Right lobe of liver (tissue), 6 donors: ENCODE measurements at regions not wholly inside any gene's neighbourhood (a gene's known extent, or its start where the extent isn't known, plus 50 kb on each side); places are given as distances from the start of the nearest gene placed in this dataset.

Source experiments
- ATAC-seq, 4 donors: fragments of 200-7000 bp; cut with Tn5 transposase; one replicate each; pipeline ENCODE4 v1.9.1; 2020; ENCODE audit warnings: mild to moderate bottlenecking in 4 of 4, moderate library complexity in 4 of 4
- DNase-seq, 3 donors: peaks; one replicate each; pipeline ENCODE4 v3.0.0-alpha.2; 2020
- H3K27ac ChIP-seq, 3 donors: fragments of 200-600 bp; one replicate each; pipeline ENCODE4 v1.8.0; 2022
- H3K27me3 ChIP-seq, 2 donors: fragments of 200-600 bp; one replicate each; pipeline ENCODE4 v1.8.0; 2022
- H3K36me3 ChIP-seq, 4 donors: fragments of 200-600 bp; sonication (generic) in 1 of 4; one replicate each; pipeline versions ENCODE4 v1.5.1 to v1.8.0; 2017 to 2022; ENCODE audit warnings: control low read depth in 1 of 4
- H3K4me1 ChIP-seq, 4 donors: fragments of 200-600 bp; sonication (generic) in 1 of 4; one replicate each; pipeline versions ENCODE4 v1.5.1 to v1.8.0; 2017 to 2022; ENCODE audit warnings: control low read depth in 1 of 4
- H3K4me3 ChIP-seq, 3 donors: fragments of 200-600 bp; one replicate each; pipeline ENCODE4 v1.8.0; 2022
- H3K9me3 ChIP-seq, 4 donors: fragments of 200-600 bp; sonication (generic) in 1 of 4; one replicate each; pipeline versions ENCODE4 v1.5.1 to v1.8.0; 2017 to 2022; ENCODE audit warnings: control low read depth in 1 of 4
- POLR2A ChIP-seq: fragments of 450-650 bp; IDR thresholded peaks from one replicate; pipeline ENCODE4 v1.6.1; 2017; ENCODE audit warnings: antibody characterized with exemption, mild to moderate bottlenecking
- WGBS: methylation state at CpG from one replicate; pipeline ENCODE4 v1.1.6; 2018; ENCODE audit warnings: low coverage, low lambda C conversion rate; ENCODE audit not compliant: insufficient coverage; ENCODE audit errors: missing lambda C conversion rate; 5-methylcytosine and 5-hydroxymethylcytosine counted together
- intact Hi-C, 2 donors: fragments of 100-400 bp; cut with DNase I; formaldehyde crosslinking; loops; one replicate each; pipeline versions ENCODE4 v1.11.2 to v1.14.1; 2022
- TF ChIP-seq, protein P1 (sequence below), 4 donors: fragments of 200-600 bp in 3 of 4; fragments of 450-650 bp in 1 of 4; IDR thresholded peaks; one replicate each; pipeline versions ENCODE4 v1.5.1 to v1.8.0; 2016 to 2022; ENCODE audit warnings: antibody characterized with exemption in 4 of 4, mild to moderate bottlenecking in 2 of 4
- donor health status: DM: no; HTN: yes; CAD: no.
- donor health status: DM: no; HTN: no; CAD: no.
- donor health status: DM: no; HTN: no; CAD: no.
- donor health status: DM: no; HTN: yes; CAD: no.
- donor health status: DM: no; HTN: yes; CAD: no.

DNA sequence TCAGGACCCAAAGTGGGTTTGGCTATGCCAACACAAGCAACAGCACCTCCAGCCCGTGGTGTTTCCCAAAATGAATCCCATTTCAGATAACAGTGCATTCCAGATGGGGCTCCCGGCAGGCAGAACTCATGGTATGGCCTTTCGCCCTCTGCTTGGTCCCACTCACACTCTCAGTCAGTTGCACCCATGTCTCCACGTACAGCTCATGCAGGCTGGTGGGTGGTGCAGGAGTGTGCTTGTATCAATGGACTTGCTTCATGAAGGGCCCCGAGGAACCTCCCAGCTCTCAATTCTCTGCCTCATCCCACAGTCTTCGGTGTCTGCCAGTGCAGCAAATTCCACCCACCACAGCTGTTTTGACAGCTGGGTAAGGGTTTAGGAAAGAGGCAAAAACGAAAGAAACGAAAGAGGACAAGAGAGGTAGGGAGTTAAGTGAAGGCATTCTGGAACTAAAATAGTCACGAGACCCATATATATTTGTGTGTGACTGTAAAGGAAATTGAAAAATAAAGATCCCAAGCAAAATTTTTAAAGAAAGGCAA is 278.1 kb downstream of the DCDC2C start:
- 49% methylated on average over 9 of the region's 9 CpGs for WGBS
- H3K4me3 ChIP-seq: no peak overlapping the region
- no peaks in the 10 kb centered on the region for H3K27me3 ChIP-seq
- no peaks in the 10 kb centered on the region for H3K36me3 ChIP-seq
- intact Hi-C loops: no loop called here
- ATAC-seq (no peak), DNase-seq (no peak)
- H3K4me1 ChIP-seq: no peaks in the 10 kb centered on the region
- TF ChIP-seq, protein P1, sequence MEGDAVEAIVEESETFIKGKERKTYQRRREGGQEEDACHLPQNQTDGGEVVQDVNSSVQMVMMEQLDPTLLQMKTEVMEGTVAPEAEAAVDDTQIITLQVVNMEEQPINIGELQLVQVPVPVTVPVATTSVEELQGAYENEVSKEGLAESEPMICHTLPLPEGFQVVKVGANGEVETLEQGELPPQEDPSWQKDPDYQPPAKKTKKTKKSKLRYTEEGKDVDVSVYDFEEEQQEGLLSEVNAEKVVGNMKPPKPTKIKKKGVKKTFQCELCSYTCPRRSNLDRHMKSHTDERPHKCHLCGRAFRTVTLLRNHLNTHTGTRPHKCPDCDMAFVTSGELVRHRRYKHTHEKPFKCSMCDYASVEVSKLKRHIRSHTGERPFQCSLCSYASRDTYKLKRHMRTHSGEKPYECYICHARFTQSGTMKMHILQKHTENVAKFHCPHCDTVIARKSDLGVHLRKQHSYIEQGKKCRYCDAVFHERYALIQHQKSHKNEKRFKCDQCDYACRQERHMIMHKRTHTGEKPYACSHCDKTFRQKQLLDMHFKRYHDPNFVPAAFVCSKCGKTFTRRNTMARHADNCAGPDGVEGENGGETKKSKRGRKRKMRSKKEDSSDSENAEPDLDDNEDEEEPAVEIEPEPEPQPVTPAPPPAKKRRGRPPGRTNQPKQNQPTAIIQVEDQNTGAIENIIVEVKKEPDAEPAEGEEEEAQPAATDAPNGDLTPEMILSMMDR (IDR thresholded peaks at IDR 0.05): no peak
- TF ChIP-seq POLR2A: no peak
- H3K9me3 ChIP-seq: no peaks in the 10 kb centered on the region
- no peak overlapping the region for H3K27ac ChIP-seq

DNA sequence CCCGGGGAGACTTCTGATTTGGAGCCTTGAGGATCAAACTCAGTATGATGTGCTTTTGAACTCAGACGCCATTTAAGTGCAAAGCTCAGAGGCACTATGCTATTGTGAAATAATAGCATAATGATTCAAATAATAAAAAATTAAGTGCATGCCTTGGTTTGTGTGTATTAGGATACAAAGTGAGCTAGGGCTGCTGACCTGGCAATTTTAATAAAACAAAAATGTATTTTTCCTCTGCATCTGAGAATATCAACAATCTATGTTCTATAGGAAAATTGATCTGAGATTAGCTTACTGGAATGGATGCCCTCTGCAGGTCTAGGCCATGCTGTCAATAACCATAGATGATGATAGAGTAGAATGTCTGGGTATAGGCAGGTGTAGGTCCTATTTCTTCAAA is 278.8 kb downstream of the DCDC2C start:
- WGBS: 42% methylated on average over 2 of the region's 2 CpGs
- H3K4me3 ChIP-seq: no peak overlapping the region
- TF ChIP-seq, protein P1 (IDR thresholded peaks at IDR 0.05): no peak
- TF ChIP-seq POLR2A: no peak
- H3K9me3 ChIP-seq: no peaks in the 10 kb centered on the region
- no peak for DNase-seq
- ATAC-seq: no peak
- H3K27ac ChIP-seq: no peak overlapping the region
- intact Hi-C loops: no loop called here
- H3K4me1 ChIP-seq: no peaks in the 10 kb centered on the region
- H3K36me3 ChIP-seq: no peaks in the 10 kb centered on the region
- no peaks in the 10 kb centered on the region for H3K27me3 ChIP-seq

DNA sequence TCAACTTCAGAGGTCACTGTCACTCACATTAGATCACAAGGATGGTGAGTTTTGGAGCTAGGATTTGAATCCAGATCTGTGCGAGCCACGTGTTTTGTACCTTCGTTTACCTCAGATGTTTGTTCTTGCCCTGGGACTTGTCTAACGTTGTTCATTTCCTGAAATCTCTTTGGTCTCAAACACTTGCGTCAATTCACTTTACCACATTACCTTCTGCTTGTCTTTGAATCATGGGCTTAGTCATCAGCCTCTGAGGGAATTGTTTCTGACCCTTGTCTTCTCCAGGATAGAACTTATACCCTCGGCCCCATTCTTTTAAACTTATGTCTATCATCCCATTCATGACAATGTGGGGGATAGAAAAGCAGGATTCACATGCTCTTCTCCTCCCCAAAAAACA is 282.7 kb downstream of the DCDC2C start:
- 36% methylated on average over 6 of the region's 6 CpGs for WGBS
- H3K27ac ChIP-seq: no peak overlapping the region
- no peaks in the 10 kb centered on the region for H3K9me3 ChIP-seq
- no peak for TF ChIP-seq POLR2A
- TF ChIP-seq, protein P1 (IDR thresholded peaks at IDR 0.05): no peak
- no peaks in the 10 kb centered on the region for H3K36me3 ChIP-seq
- intact Hi-C loops: no loop called here
- no peak for DNase-seq
- H3K4me1 ChIP-seq: no peaks in the 10 kb centered on the region
- no peak for ATAC-seq
- H3K27me3 ChIP-seq: no peaks in the 10 kb centered on the region
- H3K4me3 ChIP-seq: no peak overlapping the region

DNA sequence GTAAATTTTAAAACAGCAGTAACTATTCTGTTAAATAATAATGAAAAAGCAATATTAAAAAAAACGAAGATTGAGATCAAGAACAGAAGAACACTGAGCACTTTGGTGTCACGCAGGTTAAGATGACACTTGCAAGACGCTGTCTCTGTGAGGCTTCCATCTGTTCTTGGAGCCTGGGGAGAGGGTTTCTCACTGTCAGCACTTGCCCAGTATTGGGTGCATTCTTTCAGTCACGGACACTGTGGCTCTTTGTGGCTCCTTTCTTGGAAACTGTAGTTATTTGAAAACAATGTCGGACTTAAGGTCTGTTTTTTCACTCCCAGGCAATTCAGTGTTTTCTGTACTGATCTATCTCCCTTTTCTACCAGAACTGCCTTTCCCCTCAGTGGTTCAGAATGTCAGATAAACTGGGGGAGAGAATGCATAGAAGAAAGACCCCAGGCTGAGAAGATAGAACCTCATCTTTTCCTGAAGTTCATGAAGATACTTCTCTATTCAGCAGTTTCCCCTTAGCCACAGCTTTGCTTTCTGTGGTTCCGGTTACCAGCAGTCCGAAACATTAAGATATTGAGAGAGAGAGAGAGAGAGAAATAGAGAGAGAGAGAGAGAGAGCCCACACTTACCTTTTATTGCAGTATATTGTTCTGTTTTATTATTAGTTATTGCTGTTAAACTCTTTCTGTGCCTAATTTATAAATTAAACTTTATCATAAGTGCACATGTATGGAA is 283.3 kb downstream of the DCDC2C start:
- Histone ChIP-seq H3K4me3 (no peak overlapping the region), H3K27ac (no peak overlapping the region), H3K36me3 (no peaks in the 10 kb centered on the region), H3K4me1 (no peaks in the 10 kb centered on the region), H3K9me3 (no peaks in the 10 kb centered on the region), H3K27me3 (no peaks in the 10 kb centered on the region)
- intact Hi-C loops: no loop called here
- ATAC-seq: no peak
- 39% methylated on average over 7 of the region's 7 CpGs for WGBS
- DNase-seq: no peak
- TF ChIP-seq, protein P1 (IDR thresholded peaks at IDR 0.05): no peak
- TF ChIP-seq POLR2A: no peak
